Hepatocyte (in vitro differentiated cells): ENCODE measurements at regions not wholly inside any gene's neighbourhood (a gene's known extent, or its start where the extent isn't known, plus 50 kb on each side); places are given as distances from the start of the nearest gene placed in this dataset.

ENCODE experiments used
- DNase-seq: peaks from one replicate; pipeline ENCODE4 v3.0.0-alpha.2; 2016; ENCODE audit warnings: low spot score
- H2AFZ ChIP-seq: fragments of 200-600 bp; sonication (generic); 2 replicates; pipeline ENCODE4 v1.6.0; 2016; ENCODE audit warnings: antibody characterized with exemption, mild to moderate bottlenecking
- H3K27ac ChIP-seq: fragments of 200-600 bp; sonication (generic); 2 replicates; pipeline ENCODE4 v1.5.1; 2016; ENCODE audit warnings: mild to moderate bottlenecking
- H3K27me3 ChIP-seq: fragments of 200-600 bp; sonication (generic); 2 replicates; pipeline ENCODE4 v1.6.1; 2016
- H3K36me3 ChIP-seq: fragments of 200-600 bp; sonication (generic); replicated peaks from 2 replicates; pipeline ENCODE4 v1.5.1; 2016; ENCODE audit warnings: low read depth; ENCODE audit not compliant: insufficient read depth
- H3K4me1 ChIP-seq: fragments of 200-600 bp; sonication (generic); 2 replicates; pipeline ENCODE4 v1.5.1; 2016; ENCODE audit warnings: mild to moderate bottlenecking, moderate library complexity; ENCODE audit not compliant: insufficient read depth
- H3K4me2 ChIP-seq: fragments of 200-600 bp; sonication (generic); 2 replicates; pipeline ENCODE4 v1.6.0; 2016
- H3K4me3 ChIP-seq: fragments of 200-600 bp; sonication (generic); 2 replicates; pipeline ENCODE4 v1.5.1; 2016; ENCODE audit warnings: mild to moderate bottlenecking
- H3K79me2 ChIP-seq: fragments of 200-600 bp; sonication (generic); 2 replicates; pipeline ENCODE4 v1.6.0; 2017; ENCODE audit warnings: mild to moderate bottlenecking
- H3K9me2 ChIP-seq: fragments of 200-600 bp; sonication (generic); replicated peaks from 2 replicates; pipeline ENCODE4 v1.6.0; 2017; ENCODE audit warnings: mild to moderate bottlenecking; ENCODE audit not compliant: insufficient read depth
- H3K9me3 ChIP-seq: fragments of 200-600 bp; sonication (generic); 2 replicates; pipeline ENCODE4 v1.5.1; 2016; ENCODE audit warnings: low read depth, mild to moderate bottlenecking
- H4K20me1 ChIP-seq: fragments of 200-600 bp; sonication (generic); 2 replicates; pipeline ENCODE4 v1.6.0; 2016; ENCODE audit warnings: mild to moderate bottlenecking; ENCODE audit not compliant: insufficient read depth, poor library complexity, severe bottlenecking
- EZH2 ChIP-seq: fragments of 200-600 bp; sonication (generic); IDR thresholded peaks from 2 replicates; pipeline ENCODE4 v1.6.1; 2016; ENCODE audit warnings: antibody characterized with exemption, mild to moderate bottlenecking, borderline replicate concordance
- EZH2phosphoT487 ChIP-seq: fragments of 200-600 bp; sonication (generic); IDR thresholded peaks from one replicate; pipeline ENCODE4 v1.6.1; 2018; ENCODE audit warnings: antibody characterized with exemption, mild to moderate bottlenecking, low read depth, moderate library complexity; ENCODE audit not compliant: unreplicated experiment, severe bottlenecking
- WGBS: methylation state at CpG from one replicate; pipeline ENCODE4 v1.1.6; 2016; ENCODE audit warnings: low lambda C conversion rate; ENCODE audit errors: missing lambda C conversion rate; 5-methylcytosine and 5-hydroxymethylcytosine counted together
- TF ChIP-seq, protein P1 (sequence below): fragments of 200-600 bp; sonication (generic); IDR thresholded peaks from 2 replicates; pipeline ENCODE4 v1.5.1; 2016; ENCODE audit warnings: antibody characterized with exemption, mild to moderate bottlenecking; ENCODE audit not compliant: poor library complexity

DNA sequence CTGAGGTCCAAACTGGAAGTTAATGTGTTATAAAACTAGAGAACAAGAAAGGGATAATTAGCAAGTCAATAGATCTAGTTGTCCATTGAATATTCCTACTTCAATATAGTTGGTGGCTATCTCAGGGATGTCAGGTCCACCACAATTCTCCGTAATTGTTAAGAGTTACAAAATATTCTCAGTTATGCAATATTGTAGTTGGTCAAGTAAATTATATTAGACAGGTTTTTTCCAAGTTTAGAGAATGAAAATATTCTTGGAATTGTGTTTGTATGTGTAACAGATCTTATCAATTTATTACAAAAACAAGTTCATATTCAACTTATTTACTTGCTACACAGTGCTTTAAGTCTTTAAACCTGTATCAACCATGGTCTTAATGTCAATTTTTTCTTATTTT, 547.4 kb downstream of the SPRY1 start:
- Histone ChIP-seq H3K27ac (no peak overlapping the region), H3K27me3 (no peaks in the 10 kb centered on the region), H3K4me3 (no peak overlapping the region), H3K79me2 (no peaks in the 10 kb centered on the region), H4K20me1 (no peaks in the 10 kb centered on the region), H3K36me3 (no peaks in the 10 kb centered on the region), H3K9me3 (no peaks in the 10 kb centered on the region), H2AFZ (no peak overlapping the region), H3K9me2 (no peaks in the 10 kb centered on the region), H3K4me1 (no peaks in the 10 kb centered on the region), H3K4me2 (no peak overlapping the region)
- 82% methylated on average over 1 of the region's 1 CpG for WGBS
- DNase-seq: no peak
- TF ChIP-seq EZH2 (no peak), EZH2phosphoT487 (no peak)
- TF ChIP-seq, protein P1, sequence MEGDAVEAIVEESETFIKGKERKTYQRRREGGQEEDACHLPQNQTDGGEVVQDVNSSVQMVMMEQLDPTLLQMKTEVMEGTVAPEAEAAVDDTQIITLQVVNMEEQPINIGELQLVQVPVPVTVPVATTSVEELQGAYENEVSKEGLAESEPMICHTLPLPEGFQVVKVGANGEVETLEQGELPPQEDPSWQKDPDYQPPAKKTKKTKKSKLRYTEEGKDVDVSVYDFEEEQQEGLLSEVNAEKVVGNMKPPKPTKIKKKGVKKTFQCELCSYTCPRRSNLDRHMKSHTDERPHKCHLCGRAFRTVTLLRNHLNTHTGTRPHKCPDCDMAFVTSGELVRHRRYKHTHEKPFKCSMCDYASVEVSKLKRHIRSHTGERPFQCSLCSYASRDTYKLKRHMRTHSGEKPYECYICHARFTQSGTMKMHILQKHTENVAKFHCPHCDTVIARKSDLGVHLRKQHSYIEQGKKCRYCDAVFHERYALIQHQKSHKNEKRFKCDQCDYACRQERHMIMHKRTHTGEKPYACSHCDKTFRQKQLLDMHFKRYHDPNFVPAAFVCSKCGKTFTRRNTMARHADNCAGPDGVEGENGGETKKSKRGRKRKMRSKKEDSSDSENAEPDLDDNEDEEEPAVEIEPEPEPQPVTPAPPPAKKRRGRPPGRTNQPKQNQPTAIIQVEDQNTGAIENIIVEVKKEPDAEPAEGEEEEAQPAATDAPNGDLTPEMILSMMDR: no peak

DNA sequence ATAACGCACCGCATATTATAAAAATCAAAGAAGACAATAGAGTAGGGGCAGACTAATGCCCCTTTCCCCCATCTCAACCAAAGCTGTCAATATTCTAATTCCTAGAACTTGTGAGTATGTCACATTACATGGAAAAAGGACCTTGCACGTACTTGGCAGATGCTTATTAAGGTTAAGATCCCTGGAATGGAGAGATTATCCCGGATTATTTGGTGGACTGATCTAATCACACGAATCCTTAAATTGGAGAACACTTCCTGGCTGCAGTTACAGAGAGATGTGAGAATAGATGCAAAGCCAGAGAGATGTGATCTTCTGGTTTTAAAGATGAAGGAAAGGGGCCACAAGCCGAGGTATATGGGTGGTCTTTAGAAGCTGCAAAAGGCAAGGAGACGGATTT, 548.7 kb downstream of the SPRY1 start:
- no peaks in the 10 kb centered on the region for H4K20me1 ChIP-seq
- WGBS: 85% methylated on average over 7 of the region's 7 CpGs
- no peaks in the 10 kb centered on the region for H3K4me1 ChIP-seq
- H3K36me3 ChIP-seq: no peaks in the 10 kb centered on the region
- H3K4me2 ChIP-seq: no peak overlapping the region
- TF ChIP-seq EZH2phosphoT487 (no peak), EZH2 (no peak)
- TF ChIP-seq, protein P1: no peak
- no peak overlapping the region for H2AFZ ChIP-seq
- H3K9me3 ChIP-seq: no peaks in the 10 kb centered on the region
- H3K79me2 ChIP-seq: no peaks in the 10 kb centered on the region
- no peak overlapping the region for H3K27ac ChIP-seq
- H3K4me3 ChIP-seq: no peak overlapping the region
- no peaks in the 10 kb centered on the region for H3K9me2 ChIP-seq
- no peak for DNase-seq
- H3K27me3 ChIP-seq: no peaks in the 10 kb centered on the region

DNA sequence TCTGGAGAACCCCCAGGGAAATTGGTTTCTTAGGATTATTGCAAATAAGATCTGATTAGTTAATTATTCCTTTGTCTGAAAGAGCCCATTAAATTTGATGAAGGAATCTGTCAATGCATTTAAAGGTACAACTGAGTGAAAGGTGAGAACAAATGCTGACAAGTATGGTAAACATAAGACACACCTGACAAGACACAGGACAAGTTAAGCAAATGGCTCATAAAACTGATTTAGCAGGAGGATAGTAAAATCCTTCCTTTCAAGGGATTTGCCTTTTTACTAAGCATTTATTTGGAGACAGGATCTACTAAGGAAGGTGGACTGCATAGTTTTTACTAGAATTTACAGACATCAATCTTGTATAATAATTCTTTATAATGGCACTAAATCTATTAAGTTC, 553.9 kb downstream of the SPRY1 start:
- no peaks in the 10 kb centered on the region for H3K36me3 ChIP-seq
- no peak for DNase-seq
- H3K9me3 ChIP-seq: no peaks in the 10 kb centered on the region
- H2AFZ ChIP-seq: no peak overlapping the region
- no peak overlapping the region for H3K4me3 ChIP-seq
- no peaks in the 10 kb centered on the region for H4K20me1 ChIP-seq
- no peaks in the 10 kb centered on the region for H3K79me2 ChIP-seq
- H3K27ac ChIP-seq: no peak overlapping the region
- no peaks in the 10 kb centered on the region for H3K4me1 ChIP-seq
- H3K27me3 ChIP-seq: no peaks in the 10 kb centered on the region
- H3K9me2 ChIP-seq: no peaks in the 10 kb centered on the region
- no peak for TF ChIP-seq EZH2phosphoT487
- no peak for TF ChIP-seq EZH2
- TF ChIP-seq, protein P1: no peak
- H3K4me2 ChIP-seq: no peak overlapping the region

DNA sequence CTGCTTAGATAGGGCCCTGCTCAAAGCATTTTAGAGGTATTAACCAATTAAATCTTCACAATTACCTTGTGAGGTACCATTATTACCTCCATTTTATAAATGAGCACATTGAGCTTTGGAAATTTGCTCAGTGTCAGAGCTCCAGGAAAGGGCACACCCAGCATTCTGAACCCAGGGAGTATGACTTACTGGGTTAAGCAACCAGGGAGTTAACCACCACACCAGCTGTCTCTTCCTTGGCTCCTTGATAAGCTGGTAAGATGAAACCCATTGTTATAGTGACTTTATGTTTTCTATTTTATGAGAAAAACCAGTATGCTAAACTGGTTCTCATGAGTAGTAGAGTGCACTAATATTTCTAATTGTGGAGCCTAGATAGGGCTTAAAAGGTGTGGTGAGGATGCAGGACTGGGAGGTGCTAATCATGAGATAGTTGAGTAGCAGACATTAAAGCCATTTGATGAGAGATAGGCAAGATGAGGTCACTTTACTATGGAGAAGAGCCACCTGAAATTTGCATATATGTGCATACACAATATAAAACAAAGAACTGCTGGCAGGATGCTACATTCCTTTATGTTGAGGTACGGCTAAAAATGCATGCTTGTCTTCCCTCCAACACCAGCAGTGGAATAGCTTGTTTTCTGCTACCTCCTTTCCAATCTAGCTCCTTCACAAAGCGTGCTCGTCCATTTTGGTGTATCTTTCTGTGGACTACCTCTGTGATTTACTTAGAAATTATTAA, 556.1 kb downstream of the SPRY1 start:
- H3K4me2 ChIP-seq: no peak overlapping the region

More for the DNA sequence above, 556.1 kb downstream of the SPRY1 start:
- H3K36me3 ChIP-seq: no peaks in the 10 kb centered on the region
- no peak for DNase-seq
- no peaks in the 10 kb centered on the region for H3K4me1 ChIP-seq
- WGBS: 54% methylated on average over 3 of the region's 3 CpGs
- H3K9me3 ChIP-seq: no peaks in the 10 kb centered on the region
- no peak overlapping the region for H2AFZ ChIP-seq
- no peak overlapping the region for H3K4me3 ChIP-seq
- no peaks in the 10 kb centered on the region for H4K20me1 ChIP-seq
- H3K79me2 ChIP-seq: no peaks in the 10 kb centered on the region
- H3K27me3 ChIP-seq: no peaks in the 10 kb centered on the region
- H3K9me2 ChIP-seq: no peaks in the 10 kb centered on the region
- TF ChIP-seq EZH2phosphoT487 (no peak), EZH2 (no peak)
- TF ChIP-seq, protein P1: no peak
- no peak overlapping the region for H3K27ac ChIP-seq
